ENCODE measurements at regions not wholly inside any gene's neighbourhood (a gene's known extent, or its start where the extent isn't known, plus 50 kb on each side); places are given as distances from the start of the nearest gene placed in this dataset.

- Histone ChIP-seq H3K27me3 (peaks cover 0 to 20% (median 0%) of the 10 kb centered on the region in 9 donors), H3K9me3 (no peaks in the 10 kb centered on the region), H3K4me3 (no peak overlapping the region), H3K36me3 (no peaks in the 10 kb centered on the region), H3K27ac (no peak overlapping the region), H3K4me1 (no peaks in the 10 kb centered on the region)
- intact Hi-C loops (cut with DNase I) = no loop called here
- ATAC-seq (no peak), DNase-seq (no peak)
- WGBS, 4 donors = 58 to 84% (median 68%) methylated on average over 3 of the region's 3 CpGs
- TF ChIP-seq POLR2A (IDR thresholded peaks at IDR 0.05) (no peak), CTCF (IDR thresholded peaks at IDR 0.05) (no peak)
Measured at GRCh38 chr22:34913826-34914225, 152.1 kb upstream of the ISX start.

- intact Hi-C loops (cut with DNase I) = no loop called here
- H3K4me1 ChIP-seq = no peaks in the 10 kb centered on the region
- no peaks in the 10 kb centered on the region for H3K36me3 ChIP-seq
- 30 to 42% (median 38%) methylated on average over 3 of the region's 3 CpGs for WGBS, 4 donors
- H3K9me3 ChIP-seq = no peaks in the 10 kb centered on the region
- H3K27ac ChIP-seq = no peak overlapping the region
- H3K27me3 ChIP-seq = peaks cover 0 to 20% (median 0%) of the 10 kb centered on the region in 9 donors
- TF ChIP-seq CTCF (IDR thresholded peaks at IDR 0.05) (no peak), POLR2A (IDR thresholded peaks at IDR 0.05) (no peak)
- ATAC-seq (no peak), DNase-seq (no peak)
- H3K4me3 ChIP-seq = no peak overlapping the region
Measured at GRCh38 chr22:34914846-34915245, 151.1 kb upstream of the ISX start.

GRCh38 chr22:34917239-34917638 is 148.7 kb upstream of the ISX start:
- no peaks in the 10 kb centered on the region for H3K4me1 ChIP-seq
- no peak overlapping the region for H3K27ac ChIP-seq
- DNase-seq = no peak
- intact Hi-C loops (cut with DNase I) = no loop called here
- H3K36me3 ChIP-seq = no peaks in the 10 kb centered on the region
- WGBS, 4 donors = 68 to 73% (median 68%) methylated on average over 5 of the region's 5 CpGs
- H3K4me3 ChIP-seq = no peak overlapping the region
- peaks cover 0 to 15% (median 0%) of the 10 kb centered on the region in 9 donors for H3K27me3 ChIP-seq
- peaks cover 0 to 6% (median 0%) of the 10 kb centered on the region in 12 donors for H3K9me3 ChIP-seq
- ATAC-seq = no peak
- no peak for TF ChIP-seq CTCF (IDR thresholded peaks at IDR 0.05)
- TF ChIP-seq POLR2A (IDR thresholded peaks at IDR 0.05) = no peak

- WGBS, 4 donors = 75 to 84% (median 81%) methylated on average over 4 of the region's 4 CpGs
- TF ChIP-seq POLR2A (IDR thresholded peaks at IDR 0.05) = no peak
- no peak for TF ChIP-seq CTCF (IDR thresholded peaks at IDR 0.05)
- intact Hi-C loops (cut with DNase I) = no loop called here
- Histone ChIP-seq H3K4me3 (no peak overlapping the region), H3K36me3 (no peaks in the 10 kb centered on the region), H3K27ac (no peak overlapping the region), H3K9me3 (peaks cover 0 to 5% (median 0%) of the 10 kb centered on the region in 12 donors), H3K4me1 (no peaks in the 10 kb centered on the region), H3K27me3 (no peaks in the 10 kb centered on the region)
- no peak for ATAC-seq
- no peak for DNase-seq
Measured at GRCh38 chr22:34931026-34931425, 134.9 kb upstream of the ISX start.

Measured in heart left ventricle (tissue), 16 donors.